Gastrocnemius medialis (tissue), 4 donors: ENCODE measurements at regions not wholly inside any gene's neighbourhood (a gene's known extent, or its start where the extent isn't known, plus 50 kb on each side); places are given as distances from the start of the nearest gene placed in this dataset.

Experiments used
- POLR2A ChIP-seq, 2 donors: fragments of 450-650 bp; IDR thresholded peaks; one replicate each; pipeline ENCODE4 v1.6.1; 2017; ENCODE audit warnings: antibody characterized with exemption in 2 of 2, mild to moderate bottlenecking in 2 of 2, moderate library complexity in 2 of 2
- TF ChIP-seq, protein P1 (sequence below), 5 experiments: fragments of 450-650 bp in 3 of 5; fragments of 200-600 bp in 2 of 5; sonication (generic) in 2 of 5; IDR thresholded peaks in 4 of 5; conservative IDR thresholded peaks in 1 of 5; 1 replicate in 4 of 5; 2 replicates in 1 of 5; pipeline ENCODE4 v1.5.1; 2016 to 2019; ENCODE audit warnings: antibody characterized with exemption in 5 of 5, mild to moderate bottlenecking in 3 of 5, moderate library complexity in 3 of 5

DNA sequence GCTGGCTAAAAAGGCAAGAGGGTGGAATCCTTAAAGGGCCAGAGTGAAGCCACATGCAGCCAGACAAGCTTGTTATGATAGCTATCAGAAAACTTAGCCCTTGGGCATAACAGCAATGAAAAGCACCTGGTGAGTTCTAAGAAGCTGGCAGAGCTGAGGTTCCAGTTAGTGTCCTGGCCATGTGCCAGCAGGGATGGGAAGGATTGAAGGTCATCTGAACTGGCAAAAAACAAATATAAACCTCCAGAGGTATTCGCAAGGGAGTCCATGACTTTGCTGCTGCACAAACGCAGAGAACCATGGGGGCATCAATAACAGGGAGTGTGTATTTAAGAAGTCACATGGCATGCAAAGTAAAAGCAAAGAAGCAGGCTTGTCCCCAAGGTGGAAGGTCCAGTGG, 208.9 kb downstream of the FAM47A start:
- TF ChIP-seq, protein P1, sequence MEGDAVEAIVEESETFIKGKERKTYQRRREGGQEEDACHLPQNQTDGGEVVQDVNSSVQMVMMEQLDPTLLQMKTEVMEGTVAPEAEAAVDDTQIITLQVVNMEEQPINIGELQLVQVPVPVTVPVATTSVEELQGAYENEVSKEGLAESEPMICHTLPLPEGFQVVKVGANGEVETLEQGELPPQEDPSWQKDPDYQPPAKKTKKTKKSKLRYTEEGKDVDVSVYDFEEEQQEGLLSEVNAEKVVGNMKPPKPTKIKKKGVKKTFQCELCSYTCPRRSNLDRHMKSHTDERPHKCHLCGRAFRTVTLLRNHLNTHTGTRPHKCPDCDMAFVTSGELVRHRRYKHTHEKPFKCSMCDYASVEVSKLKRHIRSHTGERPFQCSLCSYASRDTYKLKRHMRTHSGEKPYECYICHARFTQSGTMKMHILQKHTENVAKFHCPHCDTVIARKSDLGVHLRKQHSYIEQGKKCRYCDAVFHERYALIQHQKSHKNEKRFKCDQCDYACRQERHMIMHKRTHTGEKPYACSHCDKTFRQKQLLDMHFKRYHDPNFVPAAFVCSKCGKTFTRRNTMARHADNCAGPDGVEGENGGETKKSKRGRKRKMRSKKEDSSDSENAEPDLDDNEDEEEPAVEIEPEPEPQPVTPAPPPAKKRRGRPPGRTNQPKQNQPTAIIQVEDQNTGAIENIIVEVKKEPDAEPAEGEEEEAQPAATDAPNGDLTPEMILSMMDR (IDR thresholded peaks at IDR 0.05 in 4 of 5, conservative IDR thresholded peaks at IDR 0.05 in 1 of 5), result no peak
- no peak for TF ChIP-seq POLR2A (IDR thresholded peaks at IDR 0.05)
